H1 (cell line): ENCODE measurements at regions not wholly inside any gene's neighbourhood (a gene's known extent, or its start where the extent isn't known, plus 50 kb on each side); places are given as distances from the start of the nearest gene placed in this dataset.

Experiments
- CTCF ChIA-PET: fragments of 300-600 bp; sonication (Branson Sonifier 250); formaldehyde crosslinking; loops from one replicate; lab custom pipeline; 2021; ENCODE audit not compliant: partially characterized antibody; lab: Charles Lee
- POLR2A ChIA-PET: fragments of 300-600 bp; sonication (Branson Sonifier 250); formaldehyde crosslinking; loops from one replicate; lab custom pipeline; 2021; ENCODE audit warnings: inconsistent platforms; ENCODE audit not compliant: partially characterized antibody; lab: Charles Lee
- DNase-seq, 2 experiments: peaks; one replicate each; pipeline versions ENCODE4 v3.0.0 to v3.0.0-alpha.2; 2010 to 2022; ENCODE audit warnings: low spot score in 2 of 2, low read depth in 1 of 2, mixed read lengths in 1 of 2
- FAIRE-seq: peaks from 2 replicates; lab custom pipeline; 2011; peaks lifted over from hg19 to GRCh38; lab: Jason Lieb, UNC
- H2AFZ ChIP-seq: 2 replicates; pipeline ENCODE4 v1.8.1; 2012; ENCODE audit warnings: low read length, inconsistent platforms
- H2AK5ac ChIP-seq: 2 replicates; pipeline ENCODE4 v1.6.1; 2013; ENCODE audit warnings: low read depth, low read length
- H2BK120ac ChIP-seq: replicated peaks from 2 replicates; pipeline ENCODE3; 2013; ENCODE audit warnings: low read depth, low read length, inconsistent platforms
- H2BK12ac ChIP-seq: 2 replicates; pipeline ENCODE4 v1.6.1; 2013; ENCODE audit warnings: low read depth, low read length
- H2BK15ac ChIP-seq: 2 replicates; pipeline ENCODE4 v1.6.1; 2013; ENCODE audit warnings: low read length
- H2BK20ac ChIP-seq: 2 replicates; pipeline ENCODE4 v1.6.1; 2013; ENCODE audit warnings: low read length
- H2BK5ac ChIP-seq: 2 replicates; pipeline ENCODE4 v1.6.1; 2013; ENCODE audit warnings: low read depth, low read length
- H3K14ac ChIP-seq: 2 replicates; pipeline ENCODE4 v1.6.1; 2013; ENCODE audit warnings: inconsistent platforms; ENCODE audit not compliant: insufficient read length
- H3K18ac ChIP-seq: 2 replicates; pipeline ENCODE4 v1.6.1; 2013; ENCODE audit warnings: low read length; ENCODE audit errors: extremely low read depth
- H3K23ac ChIP-seq: 2 replicates; pipeline ENCODE4 v1.6.1; 2013; ENCODE audit warnings: inconsistent platforms; ENCODE audit not compliant: insufficient read length
- H3K23me2 ChIP-seq: 2 replicates; pipeline ENCODE4 v1.6.1; 2013; ENCODE audit warnings: low read depth, low read length
- H3K27ac ChIP-seq: 2 replicates; pipeline ENCODE4 v1.6.1; 2011; ENCODE audit warnings: low read depth, low read length, inconsistent platforms
- H3K27me3 ChIP-seq, 4 experiments: replicated peaks in 1 of 4; 1 replicate in 1 of 4; 2 replicates in 3 of 4; pipeline versions ENCODE4 v1.6.1 to v1.8.1; 2011 to 2013; ENCODE audit warnings: low read length in 3 of 4, mild to moderate bottlenecking in 3 of 4, inconsistent platforms in 2 of 4, mixed read lengths in 2 of 4, moderate library complexity in 1 of 4; ENCODE audit not compliant: control insufficient read depth in 3 of 4, insufficient read depth in 3 of 4; ENCODE audit errors: extremely low read depth in 1 of 4
- H3K36me3 ChIP-seq, 4 experiments: 2 replicates each; pipeline versions ENCODE4 v1.6.1 to v1.8.1; 2011 to 2013; ENCODE audit warnings: mild to moderate bottlenecking in 4 of 4, low read length in 3 of 4, moderate library complexity in 2 of 4, control low read depth in 1 of 4, inconsistent platforms in 1 of 4; ENCODE audit not compliant: insufficient read depth in 4 of 4, control insufficient read depth in 2 of 4
- H3K4ac ChIP-seq: replicated peaks from 2 replicates; pipeline ENCODE3; 2013; ENCODE audit warnings: low read length, low read depth, mixed read lengths, inconsistent platforms; ENCODE audit not compliant: insufficient read length
- H3K4me1 ChIP-seq, 4 experiments: replicated peaks in 1 of 4; 1 replicate in 1 of 4; 2 replicates in 3 of 4; pipeline versions ENCODE4 v1.6.1 to v1.8.1; 2011 to 2013; ENCODE audit warnings: low read length in 3 of 4, inconsistent platforms in 2 of 4, mixed read lengths in 1 of 4; ENCODE audit not compliant: insufficient read depth in 4 of 4, control insufficient read depth in 3 of 4
- H3K4me2 ChIP-seq, 2 experiments: 2 replicates each; pipeline versions ENCODE4 v1.6.1 to v1.8.1; 2011 to 2013; ENCODE audit warnings: low read depth in 2 of 2, low read length in 2 of 2, control low read depth in 1 of 2, inconsistent platforms in 1 of 2, mild to moderate bottlenecking in 1 of 2; ENCODE audit not compliant: insufficient read depth in 1 of 2
- H3K4me3 ChIP-seq, 4 experiments: fragments of 200-600, 300-600 bp in 1 of 4; sonication (generic), shearing (Covaris generic), sonication (Bioruptor Twin) in 1 of 4; 2 replicates each; pipeline versions ENCODE4 v1.5.1 to v1.8.1; 2011 to 2016; ENCODE audit warnings: low read length in 4 of 4, low read depth in 3 of 4, control low read depth in 2 of 4, inconsistent platforms in 2 of 4, mild to moderate bottlenecking in 2 of 4, mixed read lengths in 1 of 4, moderate library complexity in 1 of 4; ENCODE audit not compliant: insufficient read depth in 2 of 4; ENCODE audit errors: extremely low read depth in 1 of 4
- H3K56ac ChIP-seq: replicated peaks from 2 replicates; pipeline ENCODE3; 2013; ENCODE audit warnings: low read depth, mild to moderate bottlenecking, mixed read lengths, low read length, inconsistent platforms; ENCODE audit not compliant: insufficient read length
- H3K79me1 ChIP-seq: 2 replicates; pipeline ENCODE4 v1.6.1; 2013; ENCODE audit warnings: low read depth, low read length, control low read depth
- H3K79me2 ChIP-seq, 2 experiments: 2 replicates each; pipeline versions ENCODE4 v1.6.1 to v1.8.1; 2012 to 2013; ENCODE audit warnings: low read length in 2 of 2, mild to moderate bottlenecking in 2 of 2, inconsistent platforms in 1 of 2; ENCODE audit not compliant: insufficient read depth in 2 of 2, control insufficient read depth in 1 of 2
- H3K9ac ChIP-seq, 4 experiments: replicated peaks in 1 of 4; 1 replicate in 1 of 4; 2 replicates in 3 of 4; pipeline versions ENCODE4 v1.6.1 to v1.8.1; 2011 to 2013; ENCODE audit warnings: low read depth in 3 of 4, low read length in 3 of 4, control low read depth in 2 of 4, mild to moderate bottlenecking in 2 of 4, moderate library complexity in 2 of 4, inconsistent platforms in 1 of 4; ENCODE audit errors: extremely low read depth in 1 of 4
- H3K9me3 ChIP-seq, 2 experiments: 2 replicates each; pipeline versions ENCODE4 v1.6.1 to v1.8.1; 2012 to 2013; ENCODE audit warnings: mild to moderate bottlenecking in 2 of 2, moderate library complexity in 2 of 2, control low read depth in 1 of 2, inconsistent platforms in 1 of 2, low read depth in 1 of 2, low read length in 1 of 2, mixed read lengths in 1 of 2; ENCODE audit not compliant: insufficient read depth in 2 of 2
- H4K20me1 ChIP-seq, 2 experiments: replicated peaks in 1 of 2; 2 replicates each; pipeline versions ENCODE3 to v1.8.1; 2011 to 2013; ENCODE audit warnings: inconsistent platforms in 2 of 2, low read length in 2 of 2, mild to moderate bottlenecking in 1 of 2; ENCODE audit not compliant: insufficient read depth in 2 of 2, control insufficient read depth in 1 of 2
- H4K5ac ChIP-seq: 2 replicates; pipeline ENCODE4 v1.6.1; 2013; ENCODE audit warnings: low read length, low read depth, mixed read lengths, inconsistent platforms; ENCODE audit not compliant: insufficient read length
- H4K8ac ChIP-seq: 2 replicates; pipeline ENCODE4 v1.8.0; 2013; ENCODE audit warnings: mild to moderate bottlenecking, moderate library complexity, low read length, inconsistent platforms; ENCODE audit not compliant: insufficient read depth; ENCODE audit errors: extremely low read depth
- H4K91ac ChIP-seq: replicated peaks from 2 replicates; pipeline ENCODE3; 2013; ENCODE audit warnings: low read length, mixed read lengths, inconsistent platforms; ENCODE audit not compliant: insufficient read length
- ASH2L ChIP-seq: fragments of 200-600, 300-600 bp; sonication (generic); IDR thresholded peaks from one replicate; pipeline ENCODE4 v1.7.1; 2017; ENCODE audit warnings: low read length
- CHD1 ChIP-seq: IDR thresholded peaks from 2 replicates; pipeline ENCODE4 v1.6.1; 2012; ENCODE audit warnings: low read depth, low read length, improper control_type of control experiment
- CTCF ChIP-seq, 3 experiments: IDR thresholded peaks; 1 replicate in 2 of 3; 2 replicates in 1 of 3; pipeline versions ENCODE4 v1.5.1 to v1.6.1; 2011; ENCODE audit warnings: low read length in 3 of 3, mild to moderate bottlenecking in 3 of 3, inconsistent platforms in 2 of 3, low read depth in 1 of 3, moderate library complexity in 1 of 3; ENCODE audit not compliant: insufficient read depth in 1 of 3; ENCODE audit errors: control extremely low read depth in 1 of 3
- NRF1 ChIP-seq: IDR thresholded peaks from 2 replicates; pipeline ENCODE4 v1.6.1; 2011; ENCODE audit warnings: mild to moderate bottlenecking, low read depth, low read length, improper control_type of control experiment
- POLR2A ChIP-seq, 2 experiments: IDR thresholded peaks; 1 replicate in 1 of 2; 2 replicates in 1 of 2; pipeline ENCODE4 v1.6.1; 2011; ENCODE audit warnings: low read depth in 2 of 2, low read length in 2 of 2, mild to moderate bottlenecking in 2 of 2; ENCODE audit errors: control extremely low read depth in 1 of 2
- POLR2AphosphoS5 ChIP-seq: IDR thresholded peaks from 2 replicates; pipeline ENCODE4 v1.6.1; 2011; ENCODE audit warnings: low read depth, low read length
- POU5F1 ChIP-seq: IDR thresholded peaks from 2 replicates; pipeline ENCODE4 v1.6.1; 2011; ENCODE audit warnings: low read depth, mild to moderate bottlenecking, low read length, moderate library complexity
- SIRT6 ChIP-seq: IDR thresholded peaks from one replicate; pipeline ENCODE4 v1.7.1; 2012; ENCODE audit warnings: low read length, inconsistent platforms
- SRF ChIP-seq: IDR thresholded peaks from 2 replicates; pipeline ENCODE4 v1.6.1; 2011; ENCODE audit warnings: mild to moderate bottlenecking, low read depth, low read length, moderate library complexity
- TEAD4 ChIP-seq: IDR thresholded peaks from 2 replicates; pipeline ENCODE4 v1.6.1; 2012; ENCODE audit warnings: low read depth, low read length, inconsistent platforms, mixed read lengths
- ZNF274 ChIP-seq: IDR thresholded peaks from 2 replicates; pipeline ENCODE4 v1.7.0; 2012; ENCODE audit warnings: low read length, borderline replicate concordance; ENCODE audit errors: extremely low read depth
- WGBS, 2 experiments: shearing (Covaris generic) in 1 of 2; methylation state at CpG; one replicate each; pipeline versions ENCODE4 v1.1.6 to v1.1.7; 2013 to 2015; ENCODE audit warnings: low lambda C conversion rate in 2 of 2, mixed read lengths in 2 of 2, inconsistent platforms in 1 of 2, low coverage in 1 of 2, missing lambda C conversion rate in 1 of 2; ENCODE audit not compliant: insufficient replicate concordance in 2 of 2, insufficient coverage in 1 of 2, insufficient read length in 1 of 2; ENCODE audit errors: extremely low coverage in 1 of 2, missing lambda C conversion rate in 1 of 2; 5-methylcytosine and 5-hydroxymethylcytosine counted together
- TF ChIP-seq, protein P1 (sequence below): IDR thresholded peaks from 2 replicates; pipeline ENCODE4 v1.6.1; 2011; ENCODE audit warnings: low read depth, mild to moderate bottlenecking, low read length; ENCODE audit not compliant: insufficient read depth

- Histone ChIP-seq H3K79me1 (no peaks in the 10 kb centered on the region), H3K9ac (peak overlapping the region in 1 of 4 experiments; percentile 15; a peak in 1 of 7 replicates), H3K9me3 (no peaks in the 10 kb centered on the region), H2BK5ac (no peak overlapping the region; the same call in 1 of the 2 replicates), H2AFZ (no peak overlapping the region), H4K8ac (no peak overlapping the region), H3K4me3 (no peak overlapping the region), H2BK15ac (no peak overlapping the region), H2BK120ac (no peak overlapping the region), H3K4me1 (no peaks in the 10 kb centered on the region), H3K4me2 (no peak overlapping the region), H4K20me1 (peaks cover 0 to 6% of the 10 kb centered on the region in 2 experiments), H3K27me3 (no peaks in the 10 kb centered on the region; a peak in 2 of 7 replicates), H3K14ac (no peak overlapping the region), H2BK12ac (no peak overlapping the region; the same call in 1 of the 2 replicates), H3K4ac (peak overlapping the region; percentile 40), H3K23me2 (no peaks in the 10 kb centered on the region), H3K56ac (no peak overlapping the region), H3K79me2 (no peaks in the 10 kb centered on the region), H3K18ac (no peak overlapping the region), H4K5ac (no peak overlapping the region), H4K91ac (no peak overlapping the region), H3K23ac (no peak overlapping the region), H2BK20ac (no peak overlapping the region), H3K36me3 (no peaks in the 10 kb centered on the region; a peak in 1 of 8 replicates), H2AK5ac (peak overlapping the region; percentile 66; the same call in 1 of the 2 replicates), H3K27ac (no peak overlapping the region)
- 93% methylated on average over 7 of the region's 7 CpGs; no CpG with 5 or more reads in 1 of the 2 experiments for WGBS, 2 experiments
- ChIA-PET CTCF (no interaction called here), POLR2A (no interaction called here)
- DNase-seq = no peak
- FAIRE-seq = no peak
- TF ChIP-seq ASH2L = no peak
- TF ChIP-seq SIRT6 = no peak
- TF ChIP-seq POU5F1 = no peak
- TF ChIP-seq CHD1 = no peak
- TF ChIP-seq POLR2A (IDR thresholded peaks at IDR 0.05; ENCODE audit: control extremely low read depth in 1 of 2, low read depth in 2 of 2, low read length in 2 of 2) = no peak
- TF ChIP-seq POLR2AphosphoS5 = no peak
- no peak for TF ChIP-seq TEAD4
- no peak for TF ChIP-seq NRF1
- TF ChIP-seq SRF = no peak
- TF ChIP-seq, protein P1, sequence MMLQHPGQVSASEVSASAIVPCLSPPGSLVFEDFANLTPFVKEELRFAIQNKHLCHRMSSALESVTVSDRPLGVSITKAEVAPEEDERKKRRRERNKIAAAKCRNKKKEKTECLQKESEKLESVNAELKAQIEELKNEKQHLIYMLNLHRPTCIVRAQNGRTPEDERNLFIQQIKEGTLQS = no peak
- TF ChIP-seq ZNF274 = no peak
- TF ChIP-seq CTCF (IDR thresholded peaks at IDR 0.05; ENCODE audit: control extremely low read depth in 1 of 3, insufficient read depth in 1 of 3, low read depth in 1 of 3, low read length in 3 of 3) = no peak
These were observed 854.3 kb upstream of the SALL3 start for GRCh38 chr18:78125206-78125896.
